ENCODE measurements at regions not wholly inside any gene's neighbourhood (a gene's known extent, or its start where the extent isn't known, plus 50 kb on each side); places are given as distances from the start of the nearest gene placed in this dataset.

GRCh38 chr2:31725444-31725843 lies 144.7 kb upstream of the SRD5A2 start:
- ATAC-seq (ENCODE audit: low read depth), result no peak
- WGBS (ENCODE audit: insufficient coverage), result 67% methylated on average over 1 of the region's 3 CpGs

GRCh38 chr2:31711737-31712136 lies 131.0 kb upstream of the SRD5A2 start:
- Mint-ChIP-seq H3K9me3 (ENCODE audit: insufficient read depth) (peaks cover 7% of the 10 kb centered on the region), H3K4me3 (no peak overlapping the region), H3K27ac (no peak overlapping the region), H3K4me1 (no peaks in the 10 kb centered on the region), H3K27me3 (peaks cover 12% of the 10 kb centered on the region)
- TF ChIP-seq CTCF (IDR thresholded peaks at IDR 0.05) (no peak), EZH2 (IDR thresholded peaks at IDR 0.05; ENCODE audit: borderline replicate concordance, insufficient read depth, low read depth, low read length, poor library complexity, severe bottlenecking) (no peak)
- no peak overlapping the region for H3K27ac ChIP-seq (ENCODE audit: low read length in 2 of 2)
- no peak overlapping the region for H3K9ac ChIP-seq (ENCODE audit: low read length)
- peaks cover 0 to 10% (median 0%) of the 10 kb centered on the region in 3 donors for H3K9me3 ChIP-seq (ENCODE audit: control extremely low read depth in 1 of 3, control insufficient read depth in 2 of 3, insufficient read depth in 1 of 3, low read length in 2 of 3)
- DNase-seq (no peak), ATAC-seq (ENCODE audit: low read depth) (no peak)
- no peaks in the 10 kb centered on the region for H3K36me3 ChIP-seq (replicated peaks in 1 of 2; ENCODE audit: control extremely low read depth in 1 of 2, control insufficient read depth in 1 of 2, extremely low read depth in 1 of 2, insufficient read depth in 2 of 2, low read length in 1 of 2)
- no peaks in the 10 kb centered on the region for H3K27me3 ChIP-seq (replicated peaks in 1 of 4; ENCODE audit: control extremely low read depth in 1 of 4, control insufficient read depth in 3 of 4, insufficient read depth in 4 of 4, low read length in 3 of 4)
- no peak overlapping the region for H2AFZ ChIP-seq (ENCODE audit: insufficient read depth, low read depth, low read length, poor library complexity, severe bottlenecking)
- CTCF ChIA-PET, result no interaction called here
- H4K20me1 ChIP-seq (ENCODE audit: control insufficient read depth, insufficient read depth, low read length, poor library complexity, severe bottlenecking), result no peaks in the 10 kb centered on the region
- intact Hi-C loops (cut with micrococcal nuclease), result no loop called here
- H3K4me3 ChIP-seq (ENCODE audit: control extremely low read depth in 1 of 5, extremely low read depth in 1 of 5, insufficient read depth in 1 of 5, low read depth in 2 of 5, low read length in 4 of 5), result no peak overlapping the region
- no peak overlapping the region for H3K4me2 ChIP-seq (replicated peaks; ENCODE audit: low read depth, low read length, poor library complexity, severe bottlenecking)
- no peaks in the 10 kb centered on the region for H3K79me2 ChIP-seq (ENCODE audit: control insufficient read depth, insufficient read depth, low read length)
- no peaks in the 10 kb centered on the region for H3K4me1 ChIP-seq (ENCODE audit: control insufficient read depth in 2 of 2, insufficient read depth in 2 of 2, low read length in 2 of 2)
- POLR2A ChIA-PET, result no interaction called here

More at GRCh38 chr2:31725444-31725843, 144.7 kb upstream of the SRD5A2 start:
- H3K4me3 Mint-ChIP-seq, result no peak overlapping the region
- CTCF ChIA-PET, result no interaction called here
- H3K36me3 ChIP-seq (replicated peaks in 1 of 2; ENCODE audit: control extremely low read depth in 1 of 2, control insufficient read depth in 1 of 2, extremely low read depth in 1 of 2, insufficient read depth in 2 of 2, low read length in 1 of 2), result no peaks in the 10 kb centered on the region
- H3K4me1 Mint-ChIP-seq, result no peaks in the 10 kb centered on the region
- no peak for DNase-seq
- H3K4me2 ChIP-seq (replicated peaks; ENCODE audit: low read depth, low read length, poor library complexity, severe bottlenecking), result no peak overlapping the region
- H3K9ac ChIP-seq (ENCODE audit: low read length), result no peak overlapping the region
- no peaks in the 10 kb centered on the region for H3K4me1 ChIP-seq (ENCODE audit: control insufficient read depth in 2 of 2, insufficient read depth in 2 of 2, low read length in 2 of 2)
- H3K27me3 Mint-ChIP-seq, result peaks cover 6% of the 10 kb centered on the region
- POLR2A ChIA-PET, result no interaction called here
- peaks cover 0 to 9% (median 0%) of the 10 kb centered on the region in 3 donors for H3K9me3 ChIP-seq (ENCODE audit: control extremely low read depth in 1 of 3, control insufficient read depth in 2 of 3, insufficient read depth in 1 of 3, low read length in 2 of 3)
- H4K20me1 ChIP-seq (ENCODE audit: control insufficient read depth, insufficient read depth, low read length, poor library complexity, severe bottlenecking), result no peaks in the 10 kb centered on the region
- no peaks in the 10 kb centered on the region for H3K27me3 ChIP-seq (replicated peaks in 1 of 4; ENCODE audit: control extremely low read depth in 1 of 4, control insufficient read depth in 3 of 4, insufficient read depth in 4 of 4, low read length in 3 of 4)
- peaks cover 9% of the 10 kb centered on the region for H3K9me3 Mint-ChIP-seq (ENCODE audit: insufficient read depth)
- intact Hi-C loops (cut with micrococcal nuclease), result no loop called here
- no peak for TF ChIP-seq EZH2 (IDR thresholded peaks at IDR 0.05; ENCODE audit: borderline replicate concordance, insufficient read depth, low read depth, low read length, poor library complexity, severe bottlenecking)
- no peak for TF ChIP-seq CTCF (IDR thresholded peaks at IDR 0.05)
- no peak overlapping the region for H3K27ac ChIP-seq (ENCODE audit: low read length in 2 of 2)
- H3K79me2 ChIP-seq (ENCODE audit: control insufficient read depth, insufficient read depth, low read length), result no peaks in the 10 kb centered on the region
- H3K27ac Mint-ChIP-seq, result no peak overlapping the region
- H3K4me3 ChIP-seq (ENCODE audit: control extremely low read depth in 1 of 5, extremely low read depth in 1 of 5, insufficient read depth in 1 of 5, low read depth in 2 of 5, low read length in 4 of 5), result no peak overlapping the region
- H2AFZ ChIP-seq (ENCODE audit: insufficient read depth, low read depth, low read length, poor library complexity, severe bottlenecking), result no peak overlapping the region
